Adrenal gland (tissue), 9 donors: ENCODE measurements at regions not wholly inside any gene's neighbourhood (a gene's known extent, or its start where the extent isn't known, plus 50 kb on each side); places are given as distances from the start of the nearest gene placed in this dataset.
A peak's percentile ranks its signal among the peaks of the same experiment; 100 is the strongest.

Source experiments
- DNase-seq, 7 donors: peaks; one replicate each; pipeline ENCODE4 v3.0.0-alpha.2; 2019 to 2020
- H3K27ac ChIP-seq, 5 donors: fragments of 200-600 bp; sonication (generic) in 4 of 5; 1 replicate in 3 of 5; 2 replicates in 2 of 5; pipeline versions ENCODE4 v1.5.1 to v1.8.0; 2016 to 2020; ENCODE audit warnings: mild to moderate bottlenecking in 1 of 5
- H3K27me3 ChIP-seq: fragments of 200-600 bp; 2 replicates; pipeline ENCODE4 v1.8.0; 2021
- H3K36me3 ChIP-seq, 2 donors: fragments of 200-600 bp; replicated peaks in 1 of 2; 1 replicate in 1 of 2; 2 replicates in 1 of 2; pipeline versions ENCODE4 v1.5.1 to v1.8.0; 2018 to 2022
- H3K4me1 ChIP-seq, 2 donors: fragments of 200-600 bp; replicated peaks in 1 of 2; 1 replicate in 1 of 2; 2 replicates in 1 of 2; pipeline versions ENCODE4 v1.5.1 to v1.8.0; 2018 to 2021
- H3K4me3 ChIP-seq, 4 donors: fragments of 200-600 bp; sonication (generic) in 3 of 4; one replicate each; pipeline ENCODE4 v1.5.1; 2016 to 2018
- H3K9me3 ChIP-seq, 3 donors: fragments of 200-600 bp; sonication (generic) in 1 of 3; replicated peaks in 1 of 3; 1 replicate in 2 of 3; 2 replicates in 1 of 3; pipeline versions ENCODE4 v1.5.1 to v1.8.0; 2016 to 2021
- POLR2A ChIP-seq, 2 donors: fragments of 450-650 bp; IDR thresholded peaks; one replicate each; pipeline ENCODE4 v1.6.1; 2017; ENCODE audit warnings: antibody characterized with exemption in 2 of 2, mild to moderate bottlenecking in 2 of 2, moderate library complexity in 1 of 2
- WGBS, 4 donors: extraction: QIAGEN DNeasy Blood & Tissue Kit in 2 of 4; methylation state at CpG; one replicate each; pipeline versions ENCODE4 v1.1.5 to v1.1.7; 2013 to 2017; 5-methylcytosine and 5-hydroxymethylcytosine counted together
- intact Hi-C, 2 donors: fragments of 100-400 bp; cut with DNase I; formaldehyde crosslinking; loops; one replicate each; pipeline versions ENCODE4 v1.14.1 to v1.15.0; 2022 to 2023
- TF ChIP-seq, protein P1 (sequence below), 6 experiments: fragments of 450-650 bp in 4 of 6; fragments of 200-600 bp in 2 of 6; sonication (generic) in 1 of 6; IDR thresholded peaks; 1 replicate in 5 of 6; 2 replicates in 1 of 6; pipeline versions ENCODE4 v1.5.1 to v1.8.0; 2016 to 2021; ENCODE audit warnings: antibody characterized with exemption in 6 of 6, mild to moderate bottlenecking in 2 of 6, moderate library complexity in 1 of 6
- donor health status: healthy with polysubstance abuse.
- donor health status: Bipolar disorder and iron deficiency.
- donor health status: DM: yes; HTN: yes; CAD: no.
- donor health status: DM: no; HTN: no; CAD: no.
- donor health status: DM: no; HTN: no; CAD: no.

DNA sequence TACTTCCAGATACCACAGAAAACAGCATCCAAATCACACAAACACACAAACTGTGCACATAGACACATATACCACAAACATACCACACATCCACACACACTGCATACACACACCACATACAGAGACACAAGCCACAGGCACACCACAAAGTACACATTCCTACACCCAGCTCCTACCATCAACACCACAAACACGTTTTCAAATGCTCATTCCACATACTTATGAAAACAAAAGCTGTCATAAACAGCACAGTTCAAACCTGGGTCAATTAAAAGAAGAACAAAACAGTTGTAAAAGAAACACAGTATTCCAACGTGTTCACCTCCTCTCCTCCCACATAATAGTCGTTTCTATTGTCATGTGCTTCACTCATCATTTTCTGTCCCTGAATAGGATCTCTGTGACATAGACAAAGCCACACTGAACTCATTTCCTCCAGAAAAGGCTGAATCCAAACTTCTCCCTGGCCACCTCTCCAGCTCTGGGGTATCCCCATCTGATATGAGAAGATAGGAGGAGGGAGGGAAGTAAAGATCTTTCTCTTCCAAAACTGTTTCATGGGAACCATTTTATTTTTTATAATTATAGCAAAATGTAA is 89.2 kb downstream of the CXCL12 start:
- H3K27me3 ChIP-seq, result peaks cover 7% of the 10 kb centered on the region
- WGBS, 4 donors, result 20 to 37% (median 27%) methylated on average over 3 of the region's 3 CpGs
- H3K36me3 ChIP-seq, result no peaks in the 10 kb centered on the region
- TF ChIP-seq, protein P1, sequence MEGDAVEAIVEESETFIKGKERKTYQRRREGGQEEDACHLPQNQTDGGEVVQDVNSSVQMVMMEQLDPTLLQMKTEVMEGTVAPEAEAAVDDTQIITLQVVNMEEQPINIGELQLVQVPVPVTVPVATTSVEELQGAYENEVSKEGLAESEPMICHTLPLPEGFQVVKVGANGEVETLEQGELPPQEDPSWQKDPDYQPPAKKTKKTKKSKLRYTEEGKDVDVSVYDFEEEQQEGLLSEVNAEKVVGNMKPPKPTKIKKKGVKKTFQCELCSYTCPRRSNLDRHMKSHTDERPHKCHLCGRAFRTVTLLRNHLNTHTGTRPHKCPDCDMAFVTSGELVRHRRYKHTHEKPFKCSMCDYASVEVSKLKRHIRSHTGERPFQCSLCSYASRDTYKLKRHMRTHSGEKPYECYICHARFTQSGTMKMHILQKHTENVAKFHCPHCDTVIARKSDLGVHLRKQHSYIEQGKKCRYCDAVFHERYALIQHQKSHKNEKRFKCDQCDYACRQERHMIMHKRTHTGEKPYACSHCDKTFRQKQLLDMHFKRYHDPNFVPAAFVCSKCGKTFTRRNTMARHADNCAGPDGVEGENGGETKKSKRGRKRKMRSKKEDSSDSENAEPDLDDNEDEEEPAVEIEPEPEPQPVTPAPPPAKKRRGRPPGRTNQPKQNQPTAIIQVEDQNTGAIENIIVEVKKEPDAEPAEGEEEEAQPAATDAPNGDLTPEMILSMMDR (IDR thresholded peaks at IDR 0.05), result no peak
- TF ChIP-seq POLR2A (IDR thresholded peaks at IDR 0.05), result no peak
- no peak overlapping the region for H3K27ac ChIP-seq
- DNase-seq, result no peak
- intact Hi-C loops, result no loop called here
- H3K9me3 ChIP-seq, result peaks cover 0 to 7% (median 0%) of the 10 kb centered on the region in 3 donors
- no peaks in the 10 kb centered on the region for H3K4me1 ChIP-seq
- no peak overlapping the region for H3K4me3 ChIP-seq

DNA sequence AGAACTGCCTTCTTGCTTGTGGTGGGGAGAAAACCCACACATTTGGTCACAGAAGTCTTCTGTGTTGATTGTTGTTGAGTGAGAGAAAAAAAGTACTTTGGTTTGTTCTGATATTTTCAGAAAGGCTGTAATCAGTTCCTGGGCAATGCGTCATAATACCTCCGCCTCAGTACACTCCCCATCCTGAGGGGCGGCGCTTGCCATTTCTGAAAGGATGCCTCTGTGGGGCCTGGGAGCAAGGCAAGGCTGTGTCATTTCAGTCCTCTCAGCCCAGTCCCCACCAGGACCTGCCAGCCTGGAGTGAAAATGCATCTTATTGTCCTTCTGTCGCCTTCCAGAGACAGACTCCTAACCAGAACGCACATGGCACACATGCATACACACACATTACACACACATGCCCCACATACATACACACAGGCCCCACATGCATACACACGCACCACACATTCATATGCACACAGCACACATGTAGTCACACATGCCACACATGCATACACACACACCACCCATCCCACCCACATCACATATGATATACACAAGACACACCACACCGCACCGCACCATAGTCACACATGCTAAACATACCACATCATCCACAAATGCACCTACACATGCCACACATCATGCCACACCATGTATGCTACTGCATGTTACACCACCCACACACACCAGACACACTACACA is 90.0 kb downstream of the CXCL12 start:
- Histone ChIP-seq H3K27me3 (peaks cover 7% of the 10 kb centered on the region), H3K27ac (peak overlapping the region in 1 of 5 donors; percentile 66), H3K4me1 (no peaks in the 10 kb centered on the region), H3K36me3 (no peaks in the 10 kb centered on the region), H3K9me3 (peaks cover 0 to 7% (median 0%) of the 10 kb centered on the region in 3 donors), H3K4me3 (no peak overlapping the region)
- no peak for DNase-seq
- WGBS, 4 donors, result 90 to 97% (median 94%) methylated on average over 9 of the region's 9 CpGs
- no peak for TF ChIP-seq POLR2A (IDR thresholded peaks at IDR 0.05)
- TF ChIP-seq, protein P1 (IDR thresholded peaks at IDR 0.05), result no peak
- intact Hi-C loops, result no loop called here

DNA sequence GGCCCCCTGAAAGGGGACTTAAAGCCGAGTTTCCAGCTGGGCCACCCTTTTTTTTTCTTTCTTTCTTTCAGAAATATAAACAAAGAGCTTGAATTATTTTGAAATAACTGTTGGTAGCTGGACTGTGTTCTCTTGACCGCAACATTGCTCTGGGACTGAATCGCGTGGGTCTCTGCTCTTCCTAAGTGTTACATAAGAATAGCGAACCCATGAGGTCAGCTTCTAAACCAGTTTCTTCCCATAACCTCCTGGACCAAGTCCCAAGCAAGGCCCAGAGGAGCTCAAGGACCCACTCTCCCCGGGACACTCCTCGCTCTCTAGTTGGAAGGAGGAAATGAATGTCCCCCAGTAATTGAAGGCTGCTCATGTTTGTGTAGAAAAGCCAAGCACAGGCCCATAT is 91.1 kb downstream of the CXCL12 start:
- H3K4me1 ChIP-seq, result no peaks in the 10 kb centered on the region
- intact Hi-C loops, result no loop called here
- no peaks in the 10 kb centered on the region for H3K36me3 ChIP-seq
- TF ChIP-seq, protein P1 (IDR thresholded peaks at IDR 0.05), result no peak
- no peak for TF ChIP-seq POLR2A (IDR thresholded peaks at IDR 0.05)
- H3K9me3 ChIP-seq, result peaks cover 0 to 7% (median 0%) of the 10 kb centered on the region in 3 donors
- no peak overlapping the region for H3K4me3 ChIP-seq
- 62 to 66% (median 65%) methylated on average over 7 of the region's 7 CpGs for WGBS, 4 donors
- H3K27me3 ChIP-seq, result peaks cover 7% of the 10 kb centered on the region
- DNase-seq, result no peak
- peak overlapping the region in 2 of 5 donors; percentile 57 to 66 for H3K27ac ChIP-seq

DNA sequence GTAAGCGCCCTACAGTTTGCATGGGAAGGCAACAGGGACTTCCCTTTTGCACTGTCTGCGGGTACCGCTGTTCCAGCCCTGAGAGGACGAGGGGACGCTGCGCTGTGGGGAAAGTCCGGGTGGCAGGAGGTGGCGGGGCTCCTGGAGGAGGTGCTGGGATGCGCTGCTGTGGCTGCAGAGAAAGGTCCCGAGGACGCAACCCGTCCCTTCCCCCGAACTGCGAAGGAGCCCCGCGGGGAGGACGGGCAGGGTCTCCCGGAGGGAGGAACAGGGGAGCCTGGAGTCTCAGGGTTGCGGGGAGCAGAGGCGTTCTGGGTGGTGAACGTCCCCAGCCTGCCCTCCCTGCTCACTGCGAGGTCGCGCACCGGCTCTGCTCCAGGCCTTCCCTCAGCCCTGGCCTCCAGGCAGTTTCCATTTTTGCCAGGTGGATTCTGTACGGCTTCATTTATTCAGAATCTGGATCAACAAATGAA is 91.6 kb downstream of the CXCL12 start:
- Histone ChIP-seq H3K9me3 (peaks cover 0 to 7% (median 0%) of the 10 kb centered on the region in 3 donors), H3K27me3 (peaks cover 7% of the 10 kb centered on the region), H3K36me3 (no peaks in the 10 kb centered on the region), H3K4me3 (no peak overlapping the region), H3K27ac (peak overlapping the region in 2 of 5 donors; percentile 34 to 56), H3K4me1 (no peaks in the 10 kb centered on the region)
- DNase-seq, result no peak
- no peak for TF ChIP-seq POLR2A (IDR thresholded peaks at IDR 0.05)
- TF ChIP-seq, protein P1 (IDR thresholded peaks at IDR 0.05), result no peak
- WGBS, 4 donors, result 33 to 52% (median 40%) methylated on average over 18 to 26 of the region's 26 CpGs
- intact Hi-C loops, result no loop called here
